ENCODE measurements at regions not wholly inside any gene's neighbourhood (a gene's known extent, or its start where the extent isn't known, plus 50 kb on each side); places are given as distances from the start of the nearest gene placed in this dataset.

DNA sequence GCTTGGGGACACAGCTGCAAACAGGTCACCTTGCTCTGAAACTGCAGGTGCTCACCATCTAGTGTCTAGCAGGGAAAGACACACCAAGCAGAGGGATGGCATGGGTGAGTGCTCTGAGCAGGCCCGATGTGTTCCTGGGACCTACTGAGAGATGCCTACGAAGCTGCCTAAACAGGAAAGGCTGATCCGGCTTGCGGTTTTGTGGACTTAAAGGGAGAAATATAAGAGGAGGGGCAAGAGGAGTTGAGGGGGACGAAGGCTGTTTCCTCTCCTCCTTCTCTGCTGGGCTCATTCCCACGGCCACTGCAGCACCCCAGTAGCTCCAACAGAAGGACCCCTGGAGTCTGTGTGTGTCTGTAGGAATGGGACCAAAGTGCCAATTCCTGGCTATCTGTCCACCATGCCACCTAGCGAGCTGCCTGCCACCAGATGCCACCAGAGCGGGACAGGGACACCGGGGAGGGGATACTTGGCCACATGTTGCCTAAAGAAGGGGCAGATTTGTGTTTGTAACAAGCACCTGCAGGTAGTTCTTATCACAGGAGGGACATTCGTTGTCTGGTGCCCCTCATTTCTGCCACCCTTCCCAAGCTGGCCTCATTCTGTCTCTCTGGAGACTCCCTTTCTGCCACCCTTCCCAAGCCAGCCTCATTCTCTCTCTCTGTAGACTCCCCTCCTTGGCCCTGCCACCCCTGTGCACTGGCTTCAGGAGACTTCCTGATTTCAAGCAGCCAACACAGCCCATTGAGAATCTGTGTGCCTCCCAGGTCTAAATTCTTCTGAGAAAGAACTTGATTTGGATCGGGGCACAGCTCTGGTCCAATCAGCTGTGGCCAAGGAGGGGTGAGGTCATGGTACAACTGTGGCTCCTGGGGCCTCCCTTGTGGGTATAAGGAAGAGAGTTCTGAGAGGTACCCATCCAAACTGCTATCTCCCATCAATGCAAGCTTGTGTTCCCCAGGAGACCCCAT, 221.8 kb downstream of the ANKRD60 start:
- H3K27me3 ChIP-seq (ENCODE audit: insufficient read depth, poor library complexity, severe bottlenecking) = no peaks in the 10 kb centered on the region
- no peak overlapping the region for H3K4me3 ChIP-seq (replicated peaks; ENCODE audit: insufficient read depth, low read length)
- no peak for DNase-seq (ENCODE audit: low read depth in 1 of 2, low spot score in 1 of 2)
- TF ChIP-seq, protein P1, sequence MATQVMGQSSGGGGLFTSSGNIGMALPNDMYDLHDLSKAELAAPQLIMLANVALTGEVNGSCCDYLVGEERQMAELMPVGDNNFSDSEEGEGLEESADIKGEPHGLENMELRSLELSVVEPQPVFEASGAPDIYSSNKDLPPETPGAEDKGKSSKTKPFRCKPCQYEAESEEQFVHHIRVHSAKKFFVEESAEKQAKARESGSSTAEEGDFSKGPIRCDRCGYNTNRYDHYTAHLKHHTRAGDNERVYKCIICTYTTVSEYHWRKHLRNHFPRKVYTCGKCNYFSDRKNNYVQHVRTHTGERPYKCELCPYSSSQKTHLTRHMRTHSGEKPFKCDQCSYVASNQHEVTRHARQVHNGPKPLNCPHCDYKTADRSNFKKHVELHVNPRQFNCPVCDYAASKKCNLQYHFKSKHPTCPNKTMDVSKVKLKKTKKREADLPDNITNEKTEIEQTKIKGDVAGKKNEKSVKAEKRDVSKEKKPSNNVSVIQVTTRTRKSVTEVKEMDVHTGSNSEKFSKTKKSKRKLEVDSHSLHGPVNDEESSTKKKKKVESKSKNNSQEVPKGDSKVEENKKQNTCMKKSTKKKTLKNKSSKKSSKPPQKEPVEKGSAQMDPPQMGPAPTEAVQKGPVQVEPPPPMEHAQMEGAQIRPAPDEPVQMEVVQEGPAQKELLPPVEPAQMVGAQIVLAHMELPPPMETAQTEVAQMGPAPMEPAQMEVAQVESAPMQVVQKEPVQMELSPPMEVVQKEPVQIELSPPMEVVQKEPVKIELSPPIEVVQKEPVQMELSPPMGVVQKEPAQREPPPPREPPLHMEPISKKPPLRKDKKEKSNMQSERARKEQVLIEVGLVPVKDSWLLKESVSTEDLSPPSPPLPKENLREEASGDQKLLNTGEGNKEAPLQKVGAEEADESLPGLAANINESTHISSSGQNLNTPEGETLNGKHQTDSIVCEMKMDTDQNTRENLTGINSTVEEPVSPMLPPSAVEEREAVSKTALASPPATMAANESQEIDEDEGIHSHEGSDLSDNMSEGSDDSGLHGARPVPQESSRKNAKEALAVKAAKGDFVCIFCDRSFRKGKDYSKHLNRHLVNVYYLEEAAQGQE (IDR thresholded peaks at IDR 0.05; ENCODE audit: insufficient replicate concordance, low read depth) = no peak
- TF ChIP-seq SPI1 (IDR thresholded peaks at IDR 0.05; ENCODE audit: borderline replicate concordance, low read depth) = no peak
- TF ChIP-seq POLR2AphosphoS5 (IDR thresholded peaks at IDR 0.05; ENCODE audit: low read depth) = no peak
- no peak for TF ChIP-seq GABPA (IDR thresholded peaks at IDR 0.05; ENCODE audit: low read depth)
- TF ChIP-seq, protein P2, sequence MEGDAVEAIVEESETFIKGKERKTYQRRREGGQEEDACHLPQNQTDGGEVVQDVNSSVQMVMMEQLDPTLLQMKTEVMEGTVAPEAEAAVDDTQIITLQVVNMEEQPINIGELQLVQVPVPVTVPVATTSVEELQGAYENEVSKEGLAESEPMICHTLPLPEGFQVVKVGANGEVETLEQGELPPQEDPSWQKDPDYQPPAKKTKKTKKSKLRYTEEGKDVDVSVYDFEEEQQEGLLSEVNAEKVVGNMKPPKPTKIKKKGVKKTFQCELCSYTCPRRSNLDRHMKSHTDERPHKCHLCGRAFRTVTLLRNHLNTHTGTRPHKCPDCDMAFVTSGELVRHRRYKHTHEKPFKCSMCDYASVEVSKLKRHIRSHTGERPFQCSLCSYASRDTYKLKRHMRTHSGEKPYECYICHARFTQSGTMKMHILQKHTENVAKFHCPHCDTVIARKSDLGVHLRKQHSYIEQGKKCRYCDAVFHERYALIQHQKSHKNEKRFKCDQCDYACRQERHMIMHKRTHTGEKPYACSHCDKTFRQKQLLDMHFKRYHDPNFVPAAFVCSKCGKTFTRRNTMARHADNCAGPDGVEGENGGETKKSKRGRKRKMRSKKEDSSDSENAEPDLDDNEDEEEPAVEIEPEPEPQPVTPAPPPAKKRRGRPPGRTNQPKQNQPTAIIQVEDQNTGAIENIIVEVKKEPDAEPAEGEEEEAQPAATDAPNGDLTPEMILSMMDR (IDR thresholded peaks at IDR 0.05; ENCODE audit: insufficient read depth, low read length) = no peak
- no peak overlapping the region for H3K27ac ChIP-seq (replicated peaks)

DNA sequence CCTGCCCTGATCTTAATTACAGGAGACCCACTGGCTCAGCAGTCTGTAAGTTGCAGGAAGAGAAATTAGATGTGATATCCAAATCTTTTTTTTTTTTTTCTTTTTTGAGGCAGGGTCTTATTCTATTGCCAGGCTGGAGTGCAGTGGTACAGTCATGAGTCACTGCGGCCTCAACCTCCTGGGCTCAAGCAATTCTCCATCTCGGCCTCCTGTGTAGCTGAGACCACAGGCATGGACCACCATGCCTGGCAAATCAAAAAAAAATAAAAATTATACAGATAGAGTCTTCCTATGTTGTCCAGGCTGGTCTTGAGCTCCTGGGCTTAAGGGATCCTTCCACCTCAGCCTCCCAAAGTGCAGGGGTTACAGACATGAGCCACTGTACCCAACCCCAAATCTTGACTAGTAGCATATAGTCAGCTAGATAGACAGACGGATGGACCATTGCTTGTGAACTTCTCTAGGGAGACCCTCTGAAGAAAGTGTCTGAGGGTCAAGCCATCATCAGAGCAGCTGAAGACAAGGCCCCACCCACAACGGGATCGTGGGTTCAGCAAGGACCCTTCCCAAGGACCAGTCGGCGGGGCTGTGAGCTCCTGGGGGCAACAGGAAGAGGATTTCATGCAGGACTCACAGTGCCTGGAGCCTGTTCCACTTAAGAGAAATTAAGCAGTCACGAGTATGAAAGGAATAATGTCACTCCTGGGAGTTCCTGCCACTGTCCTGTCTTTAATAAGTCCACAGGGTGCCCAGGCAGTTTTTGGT, 222.7 kb downstream of the ANKRD60 start:
- no peak overlapping the region for H3K27ac ChIP-seq (replicated peaks)
- TF ChIP-seq, protein P1 (IDR thresholded peaks at IDR 0.05; ENCODE audit: insufficient replicate concordance, low read depth) = no peak
- TF ChIP-seq, protein P2 (IDR thresholded peaks at IDR 0.05; ENCODE audit: insufficient read depth, low read length) = no peak
- TF ChIP-seq POLR2AphosphoS5 (IDR thresholded peaks at IDR 0.05; ENCODE audit: low read depth) (no peak), SPI1 (IDR thresholded peaks at IDR 0.05; ENCODE audit: borderline replicate concordance, low read depth) (no peak), GABPA (IDR thresholded peaks at IDR 0.05; ENCODE audit: low read depth) (no peak)
- no peak overlapping the region for H3K4me3 ChIP-seq (replicated peaks; ENCODE audit: insufficient read depth, low read length)
- DNase-seq (ENCODE audit: low read depth in 1 of 2, low spot score in 1 of 2) = no peak
- H3K27me3 ChIP-seq (ENCODE audit: insufficient read depth, poor library complexity, severe bottlenecking) = no peaks in the 10 kb centered on the region

DNA sequence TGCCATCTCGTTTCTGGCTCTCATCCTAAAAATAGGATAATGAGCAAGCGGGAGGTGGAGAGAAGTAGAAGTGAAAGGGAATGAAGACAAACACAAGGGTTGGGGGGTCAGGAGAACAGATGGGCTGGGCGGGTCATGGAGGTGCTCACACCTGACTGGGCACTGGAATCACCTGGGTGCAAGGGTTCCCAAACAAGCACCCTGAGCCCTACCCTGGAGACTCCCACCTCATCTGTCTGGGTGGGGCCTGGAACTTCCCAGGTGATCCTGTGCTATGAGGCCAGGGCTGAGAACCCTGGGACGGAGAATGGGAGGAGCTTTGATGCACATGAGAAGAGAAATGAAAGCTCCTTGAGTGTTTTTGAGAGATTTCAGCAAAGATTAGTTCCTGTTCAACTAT, 223.6 kb downstream of the ANKRD60 start:
- H3K27me3 ChIP-seq (ENCODE audit: insufficient read depth, poor library complexity, severe bottlenecking) = no peaks in the 10 kb centered on the region
- TF ChIP-seq POLR2AphosphoS5 (IDR thresholded peaks at IDR 0.05; ENCODE audit: low read depth) (no peak), GABPA (IDR thresholded peaks at IDR 0.05; ENCODE audit: low read depth) (no peak), SPI1 (IDR thresholded peaks at IDR 0.05; ENCODE audit: borderline replicate concordance, low read depth) (no peak)
- TF ChIP-seq, protein P2 (IDR thresholded peaks at IDR 0.05; ENCODE audit: insufficient read depth, low read length) = no peak
- TF ChIP-seq, protein P1 (IDR thresholded peaks at IDR 0.05; ENCODE audit: insufficient replicate concordance, low read depth) = no peak
- H3K4me3 ChIP-seq (replicated peaks; ENCODE audit: insufficient read depth, low read length) = no peak overlapping the region
- H3K27ac ChIP-seq (replicated peaks) = no peak overlapping the region
- DNase-seq (ENCODE audit: low read depth in 1 of 2, low spot score in 1 of 2) = no peak
